NCI-H1092 treated with DMSO at 0.1 percent for 48 hours (cell line): ENCODE measurements at regions not wholly inside any gene's neighbourhood (a gene's known extent, or its start where the extent isn't known, plus 50 kb on each side); places are given as distances from the start of the nearest gene placed in this dataset.
A peak's percentile ranks its signal among the peaks of the same experiment; 100 is the strongest.
"Not testable (repeated sequence)": the region's sequence is repeated elsewhere in the genome, so short reads cannot be mapped to it uniquely, and the experiment has no call there.

ENCODE experiments used
- DNase-seq: peaks from one replicate; lab custom pipeline; 2025; lab: John Stamatoyannopoulos, UW

GRCh38 chr10:118465300-118465874 lies 123.3 kb upstream of the FAM204A start:
- DNase-seq: no peak

- no peak for DNase-seq
These were observed 121.6 kb upstream of the FAM204A start for GRCh38 chr10:118463740-118464139.

- DNase-seq: no peak
These were observed 120.3 kb upstream of the FAM204A start for GRCh38 chr10:118462401-118462800.

- peak; percentile 74 for DNase-seq
These were observed 117.6 kb upstream of the FAM204A start for GRCh38 chr10:118459642-118460193.

GRCh38 chr10:118458957-118459641 lies 117.0 kb upstream of the FAM204A start:
- no peak for DNase-seq

DNA sequence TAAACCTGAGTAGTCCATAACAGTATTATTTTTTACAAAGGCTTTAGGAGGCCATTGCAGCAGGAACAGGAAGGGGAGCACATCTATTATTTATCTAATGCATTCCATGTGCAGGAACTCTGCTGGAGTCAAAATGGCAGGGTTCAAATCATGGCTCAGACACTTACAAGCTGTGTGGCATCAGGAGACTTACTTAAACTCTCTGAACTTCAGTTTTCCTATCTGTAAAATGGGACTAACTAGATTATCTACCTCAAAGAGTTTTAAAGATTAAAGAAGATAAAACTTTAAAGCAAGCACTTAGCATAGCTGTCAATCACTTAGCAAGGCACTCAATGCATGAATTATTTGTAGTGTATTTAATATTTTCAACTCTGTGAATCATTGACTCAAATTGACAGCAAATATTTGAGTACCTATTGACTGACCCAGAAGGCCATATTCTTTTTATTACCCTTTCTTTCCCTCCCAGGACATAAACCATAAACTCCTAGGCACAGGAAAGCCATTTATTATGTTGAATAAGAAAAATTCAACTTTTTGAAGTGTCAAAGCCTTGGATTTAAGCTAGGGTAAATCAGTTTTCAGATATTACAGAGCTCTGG lies 115.8 kb upstream of the FAM204A start:
- no peak for DNase-seq

- no peak for DNase-seq
These were observed 113.1 kb upstream of the FAM204A start for GRCh38 chr10:118455181-118455695.

- no peak for DNase-seq
These were observed 112.1 kb upstream of the FAM204A start for GRCh38 chr10:118454211-118454610.

DNA sequence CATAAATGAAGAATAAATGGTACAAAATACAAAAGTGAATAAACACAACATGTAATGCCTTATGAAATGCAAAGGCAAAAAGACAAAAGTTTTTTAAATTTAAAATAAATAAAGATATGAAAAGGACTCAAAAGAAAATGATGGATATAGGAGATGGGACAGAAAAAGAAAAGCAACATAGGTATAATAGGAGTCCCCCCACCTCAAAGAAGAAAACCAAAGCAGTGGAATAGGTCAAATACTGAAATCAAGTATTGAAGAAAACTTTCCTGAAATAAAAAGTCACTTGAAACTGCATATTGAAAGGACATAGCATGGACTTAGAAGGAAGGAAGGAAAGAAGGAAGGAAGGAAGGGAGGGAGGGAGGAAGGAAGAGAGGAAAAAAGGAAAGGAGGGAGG lies 110.0 kb upstream of the FAM204A start:
- no peak for DNase-seq

DNA sequence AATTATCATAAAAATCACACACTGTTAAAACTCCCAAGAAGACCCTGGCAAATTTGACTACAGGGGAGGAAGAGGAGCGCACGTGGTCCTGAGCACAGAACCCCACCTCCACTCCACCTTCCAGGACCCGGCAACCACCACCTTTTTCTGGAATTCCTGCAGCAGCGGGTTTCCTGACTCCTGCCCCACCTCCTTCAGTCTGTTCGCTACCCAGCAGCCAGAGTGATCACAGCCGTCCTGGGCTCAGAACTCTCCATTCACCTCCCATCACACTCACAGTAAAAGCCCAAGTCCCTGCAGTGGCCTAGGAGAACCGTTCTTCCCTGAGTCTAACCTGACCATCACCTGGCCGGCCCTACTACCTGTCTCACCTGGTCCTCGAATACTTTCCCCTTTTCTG lies 107.4 kb upstream of the FAM204A start:
- DNase-seq: no peak

- no peak for DNase-seq
These were observed 106.6 kb upstream of the FAM204A start for GRCh38 chr10:118448744-118449143.

DNA sequence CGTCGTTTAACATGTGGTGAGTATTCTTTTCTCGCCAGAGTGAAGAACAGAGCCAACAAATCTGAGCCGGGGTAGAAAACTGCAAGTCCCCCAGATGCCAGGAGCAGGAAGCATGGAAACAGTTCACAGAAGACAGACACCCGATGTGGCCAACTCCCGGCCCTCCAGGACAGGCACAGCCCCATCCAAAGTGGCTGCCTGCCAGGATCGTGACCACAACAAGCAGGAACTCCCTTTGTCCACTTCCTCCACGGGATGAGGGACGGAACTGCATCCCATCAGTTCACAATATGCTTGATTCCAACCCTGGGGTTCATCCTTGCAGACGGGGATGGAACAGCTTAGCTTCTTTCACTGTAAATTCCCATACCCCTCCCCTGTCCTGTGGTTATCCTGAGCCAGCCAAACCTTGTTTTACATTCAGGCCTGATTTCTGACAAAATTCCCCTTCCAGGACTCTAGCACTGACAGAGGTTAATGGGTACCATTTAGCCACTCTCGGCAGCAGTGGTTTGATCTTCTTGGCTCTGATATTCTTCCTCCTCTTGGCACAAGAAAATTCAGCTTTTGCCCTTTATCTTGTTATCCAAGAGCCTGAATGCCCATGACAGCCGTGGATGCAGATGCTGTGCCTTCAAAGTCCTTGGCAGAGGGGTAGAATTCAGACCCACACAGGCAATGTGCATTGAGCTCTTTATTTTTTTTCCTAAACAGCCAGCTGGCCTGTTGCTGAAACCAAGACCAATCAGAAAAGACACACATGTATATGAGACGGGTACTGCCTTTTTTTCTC lies 105.5 kb upstream of the FAM204A start:
- DNase-seq: no peak

DNA sequence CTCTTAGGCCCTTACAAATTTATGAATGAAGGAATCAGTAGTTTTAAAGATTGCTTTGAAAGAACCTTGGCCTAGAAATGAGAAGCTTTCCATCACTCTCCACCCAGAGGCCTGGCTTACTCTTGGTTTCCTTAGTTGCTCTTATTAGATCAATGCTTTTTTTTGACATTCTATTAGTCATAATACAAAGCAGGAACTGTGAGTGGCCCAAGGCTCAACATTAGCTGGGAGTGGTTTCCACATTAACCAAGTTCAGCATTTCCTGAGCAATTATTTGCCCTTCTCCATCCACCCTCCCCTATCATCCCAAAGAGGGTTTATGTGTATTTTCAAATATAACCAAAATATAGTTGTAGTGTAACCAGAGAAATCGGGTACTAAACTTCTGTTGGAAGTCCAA lies 103.4 kb upstream of the FAM204A start:
- no peak for DNase-seq

DNA sequence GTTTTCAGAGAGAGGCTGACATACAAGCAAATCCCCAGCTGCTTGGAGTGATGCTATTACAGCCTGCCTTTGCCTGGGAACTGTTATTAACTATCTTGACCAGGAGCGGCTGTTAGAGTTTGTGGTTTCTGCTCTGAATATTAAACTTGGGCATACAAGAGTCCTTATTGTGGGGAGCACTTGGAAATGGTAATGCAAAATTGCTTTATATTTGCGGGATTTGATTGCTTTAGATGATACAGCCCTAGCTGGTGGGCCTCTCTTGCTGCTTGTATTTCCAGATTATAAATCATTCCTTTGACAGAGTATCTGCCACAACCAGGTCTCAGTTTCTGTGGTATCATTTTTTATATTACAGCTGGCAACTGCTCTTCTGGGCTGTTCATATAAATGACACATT lies 101.9 kb upstream of the FAM204A start:
- no peak for DNase-seq

DNA sequence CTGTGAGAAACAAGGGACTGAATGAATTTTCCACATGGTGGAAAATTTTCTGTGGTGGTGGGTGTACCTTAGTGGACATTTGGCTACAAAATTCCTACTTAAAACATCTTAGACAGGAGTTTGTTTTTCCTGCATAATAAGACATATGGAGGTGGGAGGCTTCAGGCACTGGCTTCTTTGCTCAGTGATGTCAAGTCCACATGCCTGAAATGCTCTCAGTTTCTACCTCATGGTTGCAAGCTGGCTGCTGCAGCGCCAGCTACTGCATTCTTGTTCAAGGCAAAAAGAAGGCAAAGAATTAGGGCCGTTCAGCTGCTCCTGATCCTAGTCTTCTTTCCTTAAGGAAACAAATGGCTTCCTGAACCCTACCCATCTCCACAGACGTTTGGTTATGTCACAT lies 99.9 kb upstream of the FAM204A start:
- no peak for DNase-seq

DNA sequence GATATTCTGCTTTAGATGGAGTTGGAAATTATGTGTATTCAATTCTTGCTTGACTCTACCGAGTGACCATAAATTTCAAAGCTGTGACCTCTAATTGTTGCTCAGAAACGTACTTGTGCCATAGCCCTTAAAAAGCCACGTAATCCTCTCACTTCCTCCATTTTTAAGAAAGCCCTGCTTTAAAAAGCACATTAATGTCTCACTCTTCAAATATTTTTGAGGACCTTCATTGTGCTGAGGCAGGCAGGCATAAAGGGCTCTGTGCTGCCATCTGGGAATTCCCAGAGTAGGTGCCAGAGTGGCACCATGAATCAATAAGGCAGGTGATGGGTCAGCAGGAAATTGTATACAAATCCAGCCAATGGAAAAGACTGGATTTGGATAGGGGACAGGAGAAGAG lies 97.7 kb upstream of the FAM204A start:
- peak; percentile 92 for DNase-seq

DNA sequence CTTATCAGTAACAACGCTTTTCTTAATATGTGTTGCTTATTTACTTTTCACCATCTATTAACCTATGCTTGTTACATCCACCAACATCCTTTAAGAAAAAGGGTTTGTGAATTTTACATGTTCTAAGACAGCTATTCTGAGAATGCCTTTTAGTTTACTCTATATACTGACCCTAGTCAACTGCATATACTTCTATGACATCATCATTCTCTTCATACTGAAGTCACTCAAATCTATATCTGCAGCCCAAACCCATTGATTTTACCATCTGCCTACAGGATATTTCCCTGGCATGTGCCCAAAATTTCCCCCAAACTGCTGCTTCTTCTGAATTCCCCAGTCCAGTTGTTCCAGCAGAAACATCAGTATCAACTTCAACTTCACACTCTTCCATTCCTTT lies 94.6 kb upstream of the FAM204A start:
- no peak for DNase-seq

DNA sequence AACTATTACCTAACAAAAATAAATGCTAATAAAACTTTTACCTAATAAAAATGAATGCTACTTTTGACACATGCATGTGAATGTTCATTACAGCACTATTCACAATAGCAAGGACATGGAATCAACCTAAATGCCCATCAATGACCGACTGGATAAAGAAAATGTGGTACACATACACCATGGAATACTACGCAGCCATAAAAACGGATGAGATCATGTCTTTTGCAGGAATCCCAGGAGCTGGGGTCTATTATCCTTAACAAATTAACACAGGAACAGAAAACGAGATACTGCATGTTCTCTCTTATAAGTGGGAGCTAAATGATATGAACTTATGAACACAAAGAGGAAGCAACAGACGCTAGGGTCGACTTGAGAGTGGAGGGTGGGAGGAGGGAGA lies 88.1 kb upstream of the FAM204A start:
- DNase-seq: no peak

DNA sequence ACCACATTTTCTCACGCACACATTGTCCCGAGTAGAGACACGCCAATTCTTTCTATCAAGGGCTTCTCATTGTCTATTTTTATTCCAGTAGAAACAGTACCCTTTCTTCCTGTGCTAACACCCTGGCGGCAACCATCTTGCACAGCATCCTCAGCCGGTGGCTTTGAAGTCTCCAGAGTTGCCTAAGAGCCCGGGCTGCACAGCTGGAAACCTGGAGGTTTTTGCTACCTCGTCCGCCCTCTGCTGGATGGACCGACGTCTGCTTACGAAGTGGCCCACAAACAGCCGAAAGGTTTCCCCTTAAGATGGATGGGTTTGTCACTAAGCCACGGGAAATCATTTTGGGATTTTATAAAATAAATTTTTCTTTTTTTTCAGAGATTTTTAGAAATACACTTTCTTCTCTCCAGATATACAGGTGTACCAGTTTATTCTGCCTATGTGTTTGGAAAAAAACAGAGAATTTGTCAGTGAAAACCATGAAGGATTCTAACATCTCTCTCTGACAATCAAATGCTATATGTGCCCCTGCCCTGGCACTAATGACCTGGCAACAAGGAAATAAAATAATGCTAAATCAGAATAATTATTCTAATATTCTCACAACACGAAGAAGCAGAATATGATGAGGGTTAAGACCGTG lies 81.8 kb upstream of the FAM204A start:
- peak; percentile 83 for DNase-seq

DNA sequence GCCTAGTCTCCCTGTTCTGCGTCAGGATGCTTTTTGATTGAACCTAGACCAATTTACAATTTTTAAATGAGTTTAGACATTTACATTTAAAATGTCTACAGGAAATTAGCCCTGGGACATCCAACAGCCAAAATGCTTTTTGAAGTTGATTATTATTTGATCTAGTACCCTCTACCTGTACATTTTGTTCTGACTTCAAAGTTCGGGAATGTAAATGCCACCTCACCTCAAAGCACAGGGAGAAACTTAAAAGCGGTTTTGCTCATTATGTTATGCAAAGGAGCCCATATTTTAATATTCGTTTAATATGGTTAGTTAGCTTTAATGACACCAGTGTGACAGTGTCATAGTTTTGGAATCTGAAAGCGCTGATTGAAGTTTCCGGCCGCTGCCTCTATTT lies 80.1 kb upstream of the FAM204A start:
- no peak for DNase-seq

DNA sequence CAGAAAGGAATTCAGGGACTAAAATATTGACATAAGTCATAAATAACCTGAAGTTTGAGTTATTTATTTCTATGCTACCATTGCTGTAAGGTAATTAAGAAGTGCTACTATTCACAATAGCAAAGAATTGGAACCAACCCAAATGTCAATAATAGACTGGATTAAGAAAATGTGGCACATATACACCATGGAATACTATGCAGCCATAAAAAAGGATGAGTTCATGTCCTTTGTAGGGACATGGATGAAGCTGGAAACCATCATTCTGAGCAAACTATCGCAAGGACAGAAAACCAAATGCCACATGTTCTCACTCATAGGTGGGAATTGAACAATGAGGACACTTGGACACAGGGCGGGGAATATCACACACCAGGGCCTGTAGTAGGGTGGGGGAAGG lies 77.9 kb upstream of the FAM204A start:
- DNase-seq: not testable (repeated sequence)

GRCh38 chr10:118412932-118413331 lies 70.8 kb upstream of the FAM204A start:
- no peak for DNase-seq
